Vagina (tissue), 2 donors: ENCODE measurements at regions not wholly inside any gene's neighbourhood (a gene's known extent, or its start where the extent isn't known, plus 50 kb on each side); places are given as distances from the start of the nearest gene placed in this dataset.

Source experiments
- POLR2A ChIP-seq, 2 donors: fragments of 450-650 bp; IDR thresholded peaks; one replicate each; pipeline ENCODE4 v1.6.1; 2017; ENCODE audit warnings: antibody characterized with exemption in 2 of 2, mild to moderate bottlenecking in 2 of 2, moderate library complexity in 2 of 2
- POLR2AphosphoS5 ChIP-seq, 2 donors: sonication (generic); formaldehyde crosslinking; IDR thresholded peaks; one replicate each; pipeline ENCODE4 v1.9.0; 2017; ENCODE audit warnings: antibody characterized with exemption in 2 of 2, mild to moderate bottlenecking in 2 of 2, low read depth in 1 of 2; ENCODE audit not compliant: insufficient read depth in 1 of 2
- TF ChIP-seq, protein P1 (sequence below), 3 experiments: fragments of 450-650 bp in 2 of 3; fragments of 200-600 bp in 1 of 3; sonication (generic) in 1 of 3; IDR thresholded peaks; one replicate each; pipeline ENCODE4 v1.5.1; 2017 to 2019; ENCODE audit warnings: antibody characterized with exemption in 3 of 3, mild to moderate bottlenecking in 2 of 3, moderate library complexity in 2 of 3

DNA sequence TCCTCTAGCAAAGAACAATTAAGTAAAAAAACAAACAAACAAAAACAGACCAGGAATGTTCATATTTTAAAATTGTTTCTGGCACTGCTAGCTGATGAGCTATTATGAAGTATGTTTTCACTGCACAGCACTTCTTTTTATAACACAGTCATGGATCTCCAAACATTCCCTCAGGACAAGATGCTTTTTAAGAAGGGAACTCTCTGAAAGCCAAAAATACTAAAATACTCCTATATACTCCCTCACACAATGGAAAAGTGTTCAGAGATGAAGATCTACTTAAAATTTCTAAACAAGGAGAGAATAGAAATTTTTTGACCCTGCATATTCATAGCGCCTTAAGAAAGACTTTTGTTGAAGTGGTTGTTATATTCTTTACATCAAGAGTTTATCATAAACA, 926.8 kb downstream of the DIAPH3 start:
- TF ChIP-seq, protein P1, sequence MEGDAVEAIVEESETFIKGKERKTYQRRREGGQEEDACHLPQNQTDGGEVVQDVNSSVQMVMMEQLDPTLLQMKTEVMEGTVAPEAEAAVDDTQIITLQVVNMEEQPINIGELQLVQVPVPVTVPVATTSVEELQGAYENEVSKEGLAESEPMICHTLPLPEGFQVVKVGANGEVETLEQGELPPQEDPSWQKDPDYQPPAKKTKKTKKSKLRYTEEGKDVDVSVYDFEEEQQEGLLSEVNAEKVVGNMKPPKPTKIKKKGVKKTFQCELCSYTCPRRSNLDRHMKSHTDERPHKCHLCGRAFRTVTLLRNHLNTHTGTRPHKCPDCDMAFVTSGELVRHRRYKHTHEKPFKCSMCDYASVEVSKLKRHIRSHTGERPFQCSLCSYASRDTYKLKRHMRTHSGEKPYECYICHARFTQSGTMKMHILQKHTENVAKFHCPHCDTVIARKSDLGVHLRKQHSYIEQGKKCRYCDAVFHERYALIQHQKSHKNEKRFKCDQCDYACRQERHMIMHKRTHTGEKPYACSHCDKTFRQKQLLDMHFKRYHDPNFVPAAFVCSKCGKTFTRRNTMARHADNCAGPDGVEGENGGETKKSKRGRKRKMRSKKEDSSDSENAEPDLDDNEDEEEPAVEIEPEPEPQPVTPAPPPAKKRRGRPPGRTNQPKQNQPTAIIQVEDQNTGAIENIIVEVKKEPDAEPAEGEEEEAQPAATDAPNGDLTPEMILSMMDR (IDR thresholded peaks at IDR 0.05), result no peak
- TF ChIP-seq POLR2AphosphoS5 (IDR thresholded peaks at IDR 0.05; ENCODE audit: insufficient read depth in 1 of 2, low read depth in 1 of 2) (no peak), POLR2A (IDR thresholded peaks at IDR 0.05) (no peak)
